IMR-90 (cell line): ENCODE measurements at regions not wholly inside any gene's neighbourhood (a gene's known extent, or its start where the extent isn't known, plus 50 kb on each side); places are given as distances from the start of the nearest gene placed in this dataset.

Source experiments
- ATAC-seq: fragments of 200-7000 bp; cut with Tn5 transposase; 2 replicates; pipeline ENCODE4 v1.9.1; 2020; ENCODE audit warnings: low read depth, mild to moderate bottlenecking, moderate library complexity
- BruUV-seq: library from RNA; stranded (reverse); fragments of 400-500 nt; replicated peaks from 2 replicates; lab custom pipeline; 2021; lab: Mats Ljungman, UMichigan
- CTCF ChIA-PET: fragments of 300-600 bp; formaldehyde crosslinking; extraction: SDS; loops from one replicate; lab custom pipeline; 2021; ENCODE audit warnings: antibody characterized with exemption; lab: Yijun Ruan, JAX
- POLR2A ChIA-PET: fragments of 300-600 bp; sonication (Branson Sonifier 250); formaldehyde crosslinking; loops from one replicate; lab custom pipeline; 2022; ENCODE audit warnings: antibody characterized with exemption; ENCODE audit not compliant: unreplicated experiment; lab: Charles Lee
- DNase-seq: peaks from one replicate; pipeline ENCODE4 v3.0.0; 2013
- H2AFZ ChIP-seq: replicated peaks from 2 replicates; pipeline ENCODE3; 2013; ENCODE audit warnings: low read length, mild to moderate bottlenecking; ENCODE audit not compliant: poor library complexity
- H2AK5ac ChIP-seq: 2 replicates; pipeline ENCODE4 v1.6.1; 2013; ENCODE audit warnings: low read depth, low read length, inconsistent platforms
- H2AK9ac ChIP-seq: replicated peaks from 2 replicates; pipeline ENCODE3; 2013; ENCODE audit warnings: mild to moderate bottlenecking, low read depth, low read length, moderate library complexity; ENCODE audit not compliant: poor library complexity
- H2BK120ac ChIP-seq: 2 replicates; pipeline ENCODE4 v1.6.1; 2013; ENCODE audit warnings: low read depth, low read length, inconsistent platforms
- H2BK15ac ChIP-seq: 3 replicates; pipeline ENCODE4 v1.6.1; 2013; ENCODE audit warnings: low read depth, low read length, inconsistent platforms
- H2BK20ac ChIP-seq: 2 replicates; pipeline ENCODE4 v1.6.1; 2013; ENCODE audit warnings: low read depth, mild to moderate bottlenecking, inconsistent platforms, low read length, moderate library complexity
- H2BK5ac ChIP-seq: 2 replicates; pipeline ENCODE4 v1.6.1; 2013; ENCODE audit warnings: mild to moderate bottlenecking, low read depth, low read length, inconsistent platforms; ENCODE audit not compliant: poor library complexity, severe bottlenecking
- H3K14ac ChIP-seq: replicated peaks from 2 replicates; pipeline ENCODE4 v1.6.1; 2013; ENCODE audit warnings: low read depth, low read length, inconsistent platforms
- H3K18ac ChIP-seq: 2 replicates; pipeline ENCODE4 v1.6.1; 2013; ENCODE audit warnings: low read depth, low read length, control low read depth
- H3K23ac ChIP-seq: 2 replicates; pipeline ENCODE4 v1.6.1; 2013; ENCODE audit warnings: low read depth, low read length, inconsistent platforms
- H3K27ac ChIP-seq: 2 replicates; pipeline ENCODE4 v1.5.1; 2013; ENCODE audit warnings: mild to moderate bottlenecking, control low read depth, low read length; ENCODE audit not compliant: insufficient read depth
- H3K27me3 ChIP-seq: 2 replicates; pipeline ENCODE4 v1.6.1; 2013; ENCODE audit warnings: low read length; ENCODE audit not compliant: control insufficient read depth, insufficient read depth
- H3K36me3 ChIP-seq: 2 replicates; pipeline ENCODE4 v1.6.1; 2013; ENCODE audit warnings: low read length, mixed read lengths; ENCODE audit not compliant: control insufficient read depth, insufficient read depth
- H3K4ac ChIP-seq: 2 replicates; pipeline ENCODE4 v1.6.1; 2013; ENCODE audit warnings: low read depth, low read length, inconsistent platforms
- H3K4me1 ChIP-seq: 2 replicates; pipeline ENCODE4 v1.6.1; 2013; ENCODE audit warnings: low read length, mixed read lengths; ENCODE audit not compliant: control insufficient read depth, insufficient read depth
- H3K4me2 ChIP-seq: 2 replicates; pipeline ENCODE4 v1.6.1; 2013; ENCODE audit warnings: low read depth, mild to moderate bottlenecking, control low read depth, low read length, moderate library complexity
- H3K4me3 ChIP-seq: 2 replicates; pipeline ENCODE4 v1.5.1; 2013; ENCODE audit warnings: low read depth, mild to moderate bottlenecking, control low read depth, low read length, moderate library complexity; ENCODE audit not compliant: insufficient read depth
- H3K56ac ChIP-seq: 2 replicates; pipeline ENCODE4 v1.6.1; 2013; ENCODE audit warnings: low read length, inconsistent platforms; ENCODE audit not compliant: insufficient read depth; ENCODE audit errors: extremely low read depth
- H3K79me1 ChIP-seq, 2 experiments: 2 replicates each; pipeline ENCODE4 v1.6.1; 2013; ENCODE audit warnings: low read length in 2 of 2, inconsistent platforms in 1 of 2, low read depth in 1 of 2
- H3K9ac ChIP-seq: 2 replicates; pipeline ENCODE4 v1.6.1; 2013; ENCODE audit warnings: low read depth, low read length, control low read depth
- H3K9me1 ChIP-seq: 2 replicates; pipeline ENCODE4 v1.6.1; 2013; ENCODE audit warnings: low read length, inconsistent platforms; ENCODE audit not compliant: insufficient read depth
- H3K9me3 ChIP-seq: 2 replicates; pipeline ENCODE4 v1.6.1; 2013; ENCODE audit warnings: low read length; ENCODE audit not compliant: control insufficient read depth, insufficient read depth
- H4K20me1 ChIP-seq: 2 replicates; pipeline ENCODE4 v1.6.1; 2013; ENCODE audit warnings: low read length, inconsistent platforms; ENCODE audit not compliant: insufficient read depth
- H4K5ac ChIP-seq: 2 replicates; pipeline ENCODE4 v1.6.1; 2013; ENCODE audit warnings: mild to moderate bottlenecking, low read depth, low read length, control low read depth
- H4K8ac ChIP-seq, 2 experiments: 2 replicates each; pipeline ENCODE4 v1.6.1; 2013; ENCODE audit warnings: low read depth in 2 of 2, low read length in 2 of 2, control low read depth in 1 of 2, inconsistent platforms in 1 of 2
- H4K91ac ChIP-seq: 2 replicates; pipeline ENCODE4 v1.6.1; 2013; ENCODE audit warnings: low read depth, low read length, inconsistent platforms; ENCODE audit not compliant: insufficient read depth
- CEBPB ChIP-seq: IDR thresholded peaks from 2 replicates; pipeline ENCODE4 v1.6.1; 2012; ENCODE audit warnings: low read depth, low read length, improper control_type of control experiment
- MAZ ChIP-seq: IDR thresholded peaks from 2 replicates; pipeline ENCODE4 v1.6.1; 2012; ENCODE audit warnings: low read depth, mild to moderate bottlenecking, low read length, improper control_type of control experiment, moderate library complexity, borderline replicate concordance
- NFE2L2 ChIP-seq: fragments of 150-350 bp; IDR thresholded peaks from 2 replicates; pipeline ENCODE4 v1.6.1; 2016; ENCODE audit warnings: low read depth, mild to moderate bottlenecking, low read length
- POLR2A ChIP-seq: IDR thresholded peaks from 2 replicates; pipeline ENCODE4 v1.6.1; 2012; ENCODE audit warnings: mild to moderate bottlenecking, low read depth, low read length
- RAD21 ChIP-seq: IDR thresholded peaks from 2 replicates; pipeline ENCODE4 v1.6.1; 2012; ENCODE audit warnings: low read length, improper control_type of control experiment
- RFX5 ChIP-seq: IDR thresholded peaks from 2 replicates; pipeline ENCODE4 v1.8.0; 2012; ENCODE audit warnings: low read depth, mild to moderate bottlenecking, low read length, moderate library complexity
- SMC3 ChIP-seq: fragments of 150-350 bp; IDR thresholded peaks from 2 replicates; pipeline ENCODE4 v1.6.1; 2016; ENCODE audit warnings: low read depth, mild to moderate bottlenecking, antibody characterized with exemption, low read length, moderate library complexity
- WGBS, 2 experiments: methylation state at CpG; one replicate each; pipeline versions ENCODE4 v1.1.5 to v1.1.7; 2013; ENCODE audit warnings: missing lambda C conversion rate in 2 of 2; ENCODE audit not compliant: insufficient read length in 1 of 2; ENCODE audit errors: extremely low coverage in 2 of 2; 5-methylcytosine and 5-hydroxymethylcytosine counted together
- dilution Hi-C: fragments of 300-500 bp; cut with HindIII; formaldehyde crosslinking; loops from one replicate; pipeline ENCODE4 v1.14.3; 2018; ENCODE audit warnings: low sequenced_read_pairs; ENCODE audit not compliant: unreplicated experiment
- in situ Hi-C: fragments of 300-500 bp; cut with MboI; formaldehyde crosslinking; loops from 3 replicates; pipeline ENCODE4 v1.14.3; 2019; ENCODE audit warnings: low sequenced_read_pairs, inconsistent platforms, mixed read lengths
- intact Hi-C: fragments of 100-400 bp; cut with micrococcal nuclease; formaldehyde crosslinking; loops from 2 replicates; pipeline ENCODE4 v1.10.0; 2022
- TF ChIP-seq, protein P1 (sequence below): fragments of 150-350 bp; IDR thresholded peaks from 2 replicates; pipeline ENCODE4 v1.6.1; 2017; ENCODE audit warnings: mild to moderate bottlenecking, antibody characterized with exemption, low read length, low read depth

DNA sequence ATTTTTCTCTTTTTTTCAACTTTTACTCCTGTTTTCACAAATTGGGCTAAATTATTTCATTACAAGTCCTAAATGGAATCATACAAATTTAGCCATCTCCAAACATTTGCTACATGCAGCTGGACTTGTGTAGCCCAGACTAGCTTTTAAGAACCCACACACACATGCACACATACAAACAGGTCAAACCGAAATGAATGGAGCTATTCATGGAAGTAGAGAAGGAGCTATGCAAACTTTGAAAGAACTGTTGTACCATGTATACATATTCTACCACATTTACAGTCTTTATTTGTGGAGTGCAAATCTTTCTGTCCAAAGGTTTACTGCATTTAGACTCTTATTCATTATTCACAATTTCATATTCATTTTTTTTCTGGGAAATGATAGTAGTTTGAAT, 189.1 kb upstream of the RNPC3 start:
- no peak overlapping the region for H3K9ac ChIP-seq
- no peak overlapping the region for H2AK5ac ChIP-seq
- no peak overlapping the region for H4K8ac ChIP-seq
- H2BK5ac ChIP-seq: no peak overlapping the region
- no peak overlapping the region for H2BK120ac ChIP-seq
- H3K9me1 ChIP-seq: no peaks in the 10 kb centered on the region
- DNase-seq (no peak), ATAC-seq (no peak)
- H3K18ac ChIP-seq: no peak overlapping the region
- H3K79me1 ChIP-seq: no peaks in the 10 kb centered on the region
- H4K20me1 ChIP-seq: no peaks in the 10 kb centered on the region
- H4K5ac ChIP-seq: no peak overlapping the region
- no peak overlapping the region for H3K4me3 ChIP-seq
- no peaks in the 10 kb centered on the region for H3K36me3 ChIP-seq
- H3K27me3 ChIP-seq: no peaks in the 10 kb centered on the region
- WGBS, 2 experiments: no CpG with 5 or more reads among the region's 1 CpG
- H2BK15ac ChIP-seq: no peak overlapping the region
- H3K4ac ChIP-seq: no peak overlapping the region
- ChIA-PET CTCF (no interaction called here), POLR2A (no interaction called here)
- H3K23ac ChIP-seq: no peak overlapping the region
- H2BK20ac ChIP-seq: no peak overlapping the region
- H3K9me3 ChIP-seq: no peaks in the 10 kb centered on the region
- H4K91ac ChIP-seq: no peak overlapping the region
- no peak overlapping the region for H2AK9ac ChIP-seq
- intact Hi-C loops (loop anchor here (5.0 kb wide), 1 partner anchor 39 kb away; no protein-coding TSS in a partner anchor), in situ Hi-C loops (no loop called here), dilution Hi-C loops (no loop called here)
- BruUV-seq: no TSS peak
- H3K4me2 ChIP-seq: no peak overlapping the region
- H3K56ac ChIP-seq: no peak overlapping the region
- TF ChIP-seq RAD21: no peak
- TF ChIP-seq NFE2L2: no peak
- no peak for TF ChIP-seq CEBPB
- no peak for TF ChIP-seq MAZ
- TF ChIP-seq RFX5: no peak
- TF ChIP-seq POLR2A: no peak
- TF ChIP-seq SMC3: no peak
- TF ChIP-seq, protein P1, sequence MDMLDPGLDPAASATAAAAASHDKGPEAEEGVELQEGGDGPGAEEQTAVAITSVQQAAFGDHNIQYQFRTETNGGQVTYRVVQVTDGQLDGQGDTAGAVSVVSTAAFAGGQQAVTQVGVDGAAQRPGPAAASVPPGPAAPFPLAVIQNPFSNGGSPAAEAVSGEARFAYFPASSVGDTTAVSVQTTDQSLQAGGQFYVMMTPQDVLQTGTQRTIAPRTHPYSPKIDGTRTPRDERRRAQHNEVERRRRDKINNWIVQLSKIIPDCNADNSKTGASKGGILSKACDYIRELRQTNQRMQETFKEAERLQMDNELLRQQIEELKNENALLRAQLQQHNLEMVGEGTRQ: no peak
- H3K14ac ChIP-seq: no peak overlapping the region
- H3K4me1 ChIP-seq: no peaks in the 10 kb centered on the region
- no peak overlapping the region for H2AFZ ChIP-seq
- no peak overlapping the region for H3K27ac ChIP-seq
